ENCODE measurements at regions not wholly inside any gene's neighbourhood (a gene's known extent, or its start where the extent isn't known, plus 50 kb on each side); places are given as distances from the start of the nearest gene placed in this dataset.

- Histone ChIP-seq H3K27ac (no peak overlapping the region), H3K9me3 (no peaks in the 10 kb centered on the region), H3K4me3 (no peak overlapping the region), H3K4me2 (no peak overlapping the region), H3K4me1 (no peaks in the 10 kb centered on the region)
- TF ChIP-seq FOSL2 (IDR thresholded peaks at IDR 0.05) (no peak), FOSL2 (CRISPR knock-in tag; IDR thresholded peaks at IDR 0.05) (no peak), SREBF2 (IDR thresholded peaks at IDR 0.05) (no peak), PHF8 (IDR thresholded peaks at IDR 0.05; ENCODE audit: borderline replicate concordance, low read depth) (no peak), CTCF (IDR thresholded peaks at IDR 0.05) (no peak), NFE2L2 (conservative IDR thresholded peaks at IDR 0.05; ENCODE audit: low read length) (no peak), PBX3 (IDR thresholded peaks at IDR 0.05) (no peak), REST (IDR thresholded peaks at IDR 0.05) (no peak), HES2 (IDR thresholded peaks at IDR 0.05) (no peak), ZSCAN20 (CRISPR knock-in tag; IDR thresholded peaks at IDR 0.05) (no peak), BCL3 (IDR thresholded peaks at IDR 0.05) (no peak), CHD4 (IDR thresholded peaks at IDR 0.05; ENCODE audit: borderline replicate concordance) (no peak), JUN (IDR thresholded peaks at IDR 0.05) (no peak), HOXB13 (CRISPR knock-in tag; IDR thresholded peaks at IDR 0.05; ENCODE audit: low read depth) (no peak), E2F6 (IDR thresholded peaks at IDR 0.05; ENCODE audit: borderline replicate concordance, low read depth) (no peak), ATOH8 (CRISPR knock-in tag; IDR thresholded peaks at IDR 0.05; ENCODE audit: low read depth) (no peak), CEBPB (IDR thresholded peaks at IDR 0.05) (no peak), EHMT2 (IDR thresholded peaks at IDR 0.05; ENCODE audit: low read depth) (no peak), FOSB (CRISPR knock-in tag; IDR thresholded peaks at IDR 0.05) (no peak), NR3C1 (IDR thresholded peaks at IDR 0.05) (no peak), KDM5A (IDR thresholded peaks at IDR 0.05) (no peak)
- POLR2A ChIA-PET = no interaction called here
- CTCF ChIA-PET = no interaction called here
- FAIRE-seq (no peak), DNase-seq (ENCODE audit: low read depth in 1 of 2, low spot score in 1 of 2) (no peak), ATAC-seq (no peak)
- WGBS (ENCODE audit: missing lambda C conversion rate) = 0% methylated on average over 1 of the region's 1 CpG
Measured at GRCh38 chr21:22416555-22416954, 1418.3 kb downstream of the NCAM2 start.
